ENCODE measurements at regions not wholly inside any gene's neighbourhood (a gene's known extent, or its start where the extent isn't known, plus 50 kb on each side); places are given as distances from the start of the nearest gene placed in this dataset.

DNA sequence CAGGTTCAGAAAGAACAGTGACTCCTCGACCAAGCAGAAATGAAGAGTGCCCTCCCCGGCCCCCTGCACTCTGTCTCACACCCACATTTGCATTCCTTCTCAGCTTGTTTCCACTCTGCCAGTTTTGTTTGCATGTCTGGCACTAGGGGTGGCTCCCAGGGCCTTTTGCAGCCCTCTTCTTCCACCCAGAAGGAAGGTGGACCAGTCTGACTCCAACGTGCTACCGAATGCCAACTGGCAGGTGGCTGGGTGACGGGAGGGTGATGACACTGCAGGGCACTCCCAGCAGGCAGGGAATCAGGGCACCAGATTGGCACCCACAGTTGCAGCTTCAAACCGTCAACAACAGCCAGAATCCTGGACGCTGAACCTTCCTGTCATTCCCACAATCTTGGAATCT, 371.1 kb downstream of the TXNL1 start:
- TF ChIP-seq, protein P1, sequence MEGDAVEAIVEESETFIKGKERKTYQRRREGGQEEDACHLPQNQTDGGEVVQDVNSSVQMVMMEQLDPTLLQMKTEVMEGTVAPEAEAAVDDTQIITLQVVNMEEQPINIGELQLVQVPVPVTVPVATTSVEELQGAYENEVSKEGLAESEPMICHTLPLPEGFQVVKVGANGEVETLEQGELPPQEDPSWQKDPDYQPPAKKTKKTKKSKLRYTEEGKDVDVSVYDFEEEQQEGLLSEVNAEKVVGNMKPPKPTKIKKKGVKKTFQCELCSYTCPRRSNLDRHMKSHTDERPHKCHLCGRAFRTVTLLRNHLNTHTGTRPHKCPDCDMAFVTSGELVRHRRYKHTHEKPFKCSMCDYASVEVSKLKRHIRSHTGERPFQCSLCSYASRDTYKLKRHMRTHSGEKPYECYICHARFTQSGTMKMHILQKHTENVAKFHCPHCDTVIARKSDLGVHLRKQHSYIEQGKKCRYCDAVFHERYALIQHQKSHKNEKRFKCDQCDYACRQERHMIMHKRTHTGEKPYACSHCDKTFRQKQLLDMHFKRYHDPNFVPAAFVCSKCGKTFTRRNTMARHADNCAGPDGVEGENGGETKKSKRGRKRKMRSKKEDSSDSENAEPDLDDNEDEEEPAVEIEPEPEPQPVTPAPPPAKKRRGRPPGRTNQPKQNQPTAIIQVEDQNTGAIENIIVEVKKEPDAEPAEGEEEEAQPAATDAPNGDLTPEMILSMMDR (IDR thresholded peaks at IDR 0.05): no peak
- TF ChIP-seq EZH2 (IDR thresholded peaks at IDR 0.05) (no peak), EZH2phosphoT487 (IDR thresholded peaks at IDR 0.05) (no peak)
